Cardiac septum (tissue), 1 donor: ENCODE measurements at regions not wholly inside any gene's neighbourhood (a gene's known extent, or its start where the extent isn't known, plus 50 kb on each side); places are given as distances from the start of the nearest gene placed in this dataset.
"Not testable (repeated sequence)": the region's sequence is repeated elsewhere in the genome, so short reads cannot be mapped to it uniquely, and the experiment has no call there.

Experiments
- DNase-seq: peaks from one replicate; pipeline ENCODE4 v3.0.0-alpha.2; 2020; ENCODE audit warnings: low spot score
- intact Hi-C: fragments of 100-400 bp; cut with DNase I; formaldehyde crosslinking; loops from one replicate; pipeline ENCODE4 v1.14.0; 2022
- donor health status: DM: no; HTN: no; CAD: no.

- DNase-seq = no peak
- intact Hi-C loops = no loop called here
Measured at GRCh38 chr6:51271615-51272014, 452.9 kb downstream of the TFAP2B start.

- DNase-seq = no peak
- intact Hi-C loops = no loop called here
Measured at GRCh38 chr6:51273228-51273961, 454.7 kb downstream of the TFAP2B start.

GRCh38 chr6:51277474-51277873 is 458.8 kb downstream of the TFAP2B start:
- intact Hi-C loops = no loop called here
- DNase-seq = no peak

- intact Hi-C loops = no loop called here
- DNase-seq = no peak
Measured at GRCh38 chr6:51282026-51282425, 463.4 kb downstream of the TFAP2B start.

- DNase-seq = no peak
- intact Hi-C loops = no loop called here
Measured at GRCh38 chr6:51283723-51284355, 465.2 kb downstream of the TFAP2B start.

GRCh38 chr6:51285876-51286275 is 467.2 kb downstream of the TFAP2B start:
- no peak for DNase-seq
- intact Hi-C loops = no loop called here

- no peak for DNase-seq
- intact Hi-C loops = no loop called here
Measured at GRCh38 chr6:51289041-51289440, 470.4 kb downstream of the TFAP2B start.

- intact Hi-C loops = no loop called here
- no peak for DNase-seq
Measured at GRCh38 chr6:51292659-51293058, 474.0 kb downstream of the TFAP2B start.

GRCh38 chr6:51299621-51300380 is 481.1 kb downstream of the TFAP2B start:
- intact Hi-C loops = no loop called here
- DNase-seq = no peak

GRCh38 chr6:51300510-51300909 is 481.8 kb downstream of the TFAP2B start:
- DNase-seq = no peak
- intact Hi-C loops = no loop called here

- no peak for DNase-seq
- intact Hi-C loops = no loop called here
Measured at GRCh38 chr6:51301962-51302361, 483.3 kb downstream of the TFAP2B start.

- no peak for DNase-seq
- intact Hi-C loops = no loop called here
Measured at GRCh38 chr6:51302431-51302830, 483.8 kb downstream of the TFAP2B start.

GRCh38 chr6:51303338-51303737 is 484.7 kb downstream of the TFAP2B start:
- intact Hi-C loops = no loop called here

GRCh38 chr6:51314965-51315364 is 496.3 kb downstream of the TFAP2B start:
- no peak for DNase-seq
- intact Hi-C loops = no loop called here

More at GRCh38 chr6:51303338-51303737, 484.7 kb downstream of the TFAP2B start:
- DNase-seq = no peak

- intact Hi-C loops = no loop called here
- DNase-seq = no peak
Measured at GRCh38 chr6:51318674-51319073, 500.0 kb downstream of the TFAP2B start.

- intact Hi-C loops, DNase-seq: not testable (repeated sequence)
Measured at GRCh38 chr6:51321477-51321876, 502.8 kb downstream of the TFAP2B start.

GRCh38 chr6:51322505-51322904 is 503.8 kb downstream of the TFAP2B start:
- DNase-seq = no peak

GRCh38 chr6:51323056-51323455 is 504.4 kb downstream of the TFAP2B start:
- DNase-seq = no peak
- intact Hi-C loops = no loop called here

More at GRCh38 chr6:51322505-51322904, 503.8 kb downstream of the TFAP2B start:
- intact Hi-C loops = no loop called here

GRCh38 chr6:51330971-51331370 is 512.3 kb downstream of the TFAP2B start:
- DNase-seq = no peak
- intact Hi-C loops = no loop called here

- DNase-seq = no peak
- intact Hi-C loops = no loop called here
Measured at GRCh38 chr6:51335543-51335942, 516.9 kb downstream of the TFAP2B start.

GRCh38 chr6:51336185-51336584 is 517.5 kb downstream of the TFAP2B start:
- intact Hi-C loops = no loop called here
- DNase-seq = no peak
